RWPE2 (cell line): ENCODE measurements at regions not wholly inside any gene's neighbourhood (a gene's known extent, or its start where the extent isn't known, plus 50 kb on each side); places are given as distances from the start of the nearest gene placed in this dataset.

Experiments
- ATAC-seq: fragments of 200-7000 bp; cut with Tn5 transposase; 3 replicates; pipeline ENCODE4 v1.9.1; 2021; ENCODE audit warnings: low read depth
- DNase-seq: peaks from one replicate; pipeline ENCODE4 v3.0.0-alpha.2; 2020; ENCODE audit warnings: low spot score
- H3K27ac ChIP-seq: fragments of 450-650 bp; 2 replicates; pipeline ENCODE4 v1.5.1; 2017; ENCODE audit warnings: mild to moderate bottlenecking; ENCODE audit not compliant: poor library complexity, severe bottlenecking
- H3K27me3 ChIP-seq: fragments of 250-450 bp; sonication (Bioruptor Pico); 2 replicates; pipeline ENCODE4 v1.5.1; 2021; ENCODE audit warnings: mild to moderate bottlenecking, moderate library complexity; ENCODE audit not compliant: insufficient read depth, poor library complexity, severe bottlenecking
- H3K36me3 ChIP-seq: fragments of 250-450 bp; sonication (Bioruptor Pico); 2 replicates; pipeline ENCODE4 v1.5.1; 2020; ENCODE audit warnings: low read depth, mild to moderate bottlenecking, moderate library complexity
- H3K4me1 ChIP-seq: fragments of 250-450 bp; sonication (Bioruptor Pico); 2 replicates; pipeline ENCODE4 v1.5.1; 2021; ENCODE audit warnings: mild to moderate bottlenecking, moderate library complexity; ENCODE audit not compliant: insufficient read depth, poor library complexity, severe bottlenecking
- H3K4me3 ChIP-seq: fragments of 250-450 bp; sonication (Bioruptor Pico); 2 replicates; pipeline ENCODE4 v1.5.1; 2021; ENCODE audit warnings: mild to moderate bottlenecking, moderate library complexity; ENCODE audit not compliant: severe bottlenecking
- H3K9me3 ChIP-seq: fragments of 250-450 bp; sonication (Bioruptor Pico); 2 replicates; pipeline ENCODE4 v1.5.1; 2021; ENCODE audit warnings: mild to moderate bottlenecking, moderate library complexity; ENCODE audit not compliant: severe bottlenecking
- TF ChIP-seq, protein P1 (sequence below): fragments of 450-650 bp; IDR thresholded peaks from one replicate; pipeline ENCODE4 v1.5.1; 2017; ENCODE audit warnings: mild to moderate bottlenecking, moderate library complexity; ENCODE audit not compliant: poor library complexity, severe bottlenecking

DNA sequence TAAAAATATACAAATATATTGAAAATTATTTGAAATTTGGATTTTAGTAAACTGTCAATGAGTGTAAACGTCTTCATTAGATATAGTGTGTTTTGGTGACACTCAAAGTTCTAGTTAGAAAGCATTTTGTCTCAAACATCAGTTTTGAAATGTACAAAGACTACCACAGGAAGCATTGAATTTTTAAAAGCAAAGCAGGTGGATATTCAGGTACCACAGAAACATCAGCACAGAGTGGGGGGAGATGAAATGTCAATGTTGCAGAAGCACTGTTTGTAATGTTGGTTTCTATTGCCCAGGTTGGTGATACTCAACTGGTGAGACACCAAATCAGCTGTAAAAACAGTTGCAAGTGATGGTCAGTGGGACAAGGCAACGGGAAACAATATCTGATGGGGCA lies 136.5 kb upstream of the ITGA4 start:
- no peak overlapping the region for H3K4me3 ChIP-seq
- TF ChIP-seq, protein P1, sequence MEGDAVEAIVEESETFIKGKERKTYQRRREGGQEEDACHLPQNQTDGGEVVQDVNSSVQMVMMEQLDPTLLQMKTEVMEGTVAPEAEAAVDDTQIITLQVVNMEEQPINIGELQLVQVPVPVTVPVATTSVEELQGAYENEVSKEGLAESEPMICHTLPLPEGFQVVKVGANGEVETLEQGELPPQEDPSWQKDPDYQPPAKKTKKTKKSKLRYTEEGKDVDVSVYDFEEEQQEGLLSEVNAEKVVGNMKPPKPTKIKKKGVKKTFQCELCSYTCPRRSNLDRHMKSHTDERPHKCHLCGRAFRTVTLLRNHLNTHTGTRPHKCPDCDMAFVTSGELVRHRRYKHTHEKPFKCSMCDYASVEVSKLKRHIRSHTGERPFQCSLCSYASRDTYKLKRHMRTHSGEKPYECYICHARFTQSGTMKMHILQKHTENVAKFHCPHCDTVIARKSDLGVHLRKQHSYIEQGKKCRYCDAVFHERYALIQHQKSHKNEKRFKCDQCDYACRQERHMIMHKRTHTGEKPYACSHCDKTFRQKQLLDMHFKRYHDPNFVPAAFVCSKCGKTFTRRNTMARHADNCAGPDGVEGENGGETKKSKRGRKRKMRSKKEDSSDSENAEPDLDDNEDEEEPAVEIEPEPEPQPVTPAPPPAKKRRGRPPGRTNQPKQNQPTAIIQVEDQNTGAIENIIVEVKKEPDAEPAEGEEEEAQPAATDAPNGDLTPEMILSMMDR, result no peak
- no peak for DNase-seq
- H3K4me1 ChIP-seq, result no peaks in the 10 kb centered on the region
- H3K36me3 ChIP-seq, result no peaks in the 10 kb centered on the region
- H3K27ac ChIP-seq, result no peak overlapping the region
- no peaks in the 10 kb centered on the region for H3K27me3 ChIP-seq
- ATAC-seq, result no peak
- H3K9me3 ChIP-seq, result no peaks in the 10 kb centered on the region

- DNase-seq (no peak), ATAC-seq (no peak)
- H3K27ac ChIP-seq, result no peak overlapping the region
- H3K36me3 ChIP-seq, result no peaks in the 10 kb centered on the region
- no peaks in the 10 kb centered on the region for H3K4me1 ChIP-seq
- no peaks in the 10 kb centered on the region for H3K9me3 ChIP-seq
- TF ChIP-seq, protein P1, result no peak
- H3K27me3 ChIP-seq, result no peaks in the 10 kb centered on the region
- no peak overlapping the region for H3K4me3 ChIP-seq
Measured at GRCh38 chr2:181324912-181325311, 132.3 kb upstream of the ITGA4 start.

DNA sequence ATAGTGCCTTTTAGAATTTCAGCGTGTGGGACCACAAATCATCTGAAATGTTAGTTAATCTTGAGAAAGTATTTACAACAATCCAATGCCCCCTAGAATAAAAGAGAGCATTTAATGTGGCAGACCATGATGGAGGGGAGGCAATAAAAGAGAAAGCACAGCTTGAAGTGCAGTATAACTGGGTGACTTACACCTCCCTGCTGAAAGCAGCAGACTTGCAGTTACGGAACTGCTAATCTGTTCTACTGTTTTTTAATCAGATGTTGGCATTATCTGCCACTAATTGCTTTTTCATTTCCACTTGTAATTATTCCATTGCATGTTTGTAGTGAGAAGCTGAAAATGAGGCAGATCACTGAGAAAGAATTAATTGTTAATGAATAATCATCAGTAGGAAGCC lies 130.5 kb upstream of the ITGA4 start:
- ATAC-seq, result no peak
- no peak overlapping the region for H3K27ac ChIP-seq
- H3K36me3 ChIP-seq, result no peaks in the 10 kb centered on the region
- H3K4me3 ChIP-seq, result no peak overlapping the region
- H3K4me1 ChIP-seq, result no peaks in the 10 kb centered on the region
- no peak for DNase-seq
- TF ChIP-seq, protein P1, result no peak
- H3K27me3 ChIP-seq, result no peaks in the 10 kb centered on the region
- no peaks in the 10 kb centered on the region for H3K9me3 ChIP-seq

DNA sequence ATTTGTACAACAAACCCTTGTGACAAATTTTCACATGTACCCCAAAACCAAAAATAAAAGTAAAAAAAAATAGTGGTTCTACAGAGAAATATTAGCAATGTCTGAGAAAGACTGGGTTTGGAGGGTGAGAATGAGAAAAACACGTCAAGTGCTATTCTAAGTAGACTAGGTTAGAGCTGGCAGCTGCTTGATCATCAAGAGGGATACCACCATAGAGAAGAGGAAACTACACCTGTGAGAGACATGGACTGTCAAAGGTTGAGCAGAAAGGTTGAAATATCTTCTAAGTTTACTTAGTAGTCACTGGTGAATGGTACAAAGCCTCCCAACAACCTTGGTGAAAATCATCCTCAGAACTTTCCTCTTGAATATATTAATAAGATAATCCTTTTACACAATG lies 126.9 kb upstream of the ITGA4 start:
- Histone ChIP-seq H3K27me3 (no peaks in the 10 kb centered on the region), H3K4me3 (no peak overlapping the region), H3K4me1 (no peaks in the 10 kb centered on the region), H3K9me3 (no peaks in the 10 kb centered on the region), H3K36me3 (no peaks in the 10 kb centered on the region), H3K27ac (no peak overlapping the region)
- no peak for DNase-seq
- no peak for ATAC-seq
- TF ChIP-seq, protein P1, result no peak

- no peak for ATAC-seq
- H3K4me1 ChIP-seq, result no peaks in the 10 kb centered on the region
Measured at GRCh38 chr2:181332044-181332605, 125.1 kb upstream of the ITGA4 start.

More at GRCh38 chr2:181332044-181332605, 125.1 kb upstream of the ITGA4 start:
- H3K9me3 ChIP-seq, result no peaks in the 10 kb centered on the region
- TF ChIP-seq, protein P1, result no peak
- no peak overlapping the region for H3K27ac ChIP-seq
- DNase-seq, result no peak
- H3K27me3 ChIP-seq, result no peaks in the 10 kb centered on the region
- H3K36me3 ChIP-seq, result no peaks in the 10 kb centered on the region
- no peak overlapping the region for H3K4me3 ChIP-seq
